Testis (tissue), 2 donors: ENCODE measurements at regions not wholly inside any gene's neighbourhood (a gene's known extent, or its start where the extent isn't known, plus 50 kb on each side); places are given as distances from the start of the nearest gene placed in this dataset.
"Not testable (repeated sequence)": the region's sequence is repeated elsewhere in the genome, so short reads cannot be mapped to it uniquely, and the experiment has no call there.

ENCODE experiments used
- DNase-seq: peaks from one replicate; pipeline ENCODE4 v3.0.0-alpha.2; 2019
- H3K27ac ChIP-seq, 2 donors: fragments of 200-600 bp; sonication (generic); one replicate each; pipeline ENCODE4 v1.5.1; 2019
- H3K27me3 ChIP-seq: fragments of 200-600 bp; sonication (generic); one replicate; pipeline ENCODE4 v1.5.1; 2019
- H3K36me3 ChIP-seq: fragments of 200-600 bp; sonication (generic); one replicate; pipeline ENCODE4 v1.5.1; 2017; ENCODE audit warnings: low read depth; ENCODE audit errors: missing control alignments
- H3K4me1 ChIP-seq: fragments of 200-600 bp; sonication (generic); one replicate; pipeline ENCODE4 v1.5.1; 2019
- H3K4me3 ChIP-seq, 2 donors: fragments of 200-600 bp; sonication (generic); one replicate each; pipeline ENCODE4 v1.5.1; 2017 to 2019
- H3K9me3 ChIP-seq: fragments of 200-600 bp; sonication (generic); one replicate; pipeline ENCODE4 v1.5.1; 2017
- POLR2A ChIP-seq: fragments of 450-650 bp; IDR thresholded peaks from one replicate; pipeline ENCODE4 v1.6.1; 2017; ENCODE audit warnings: antibody characterized with exemption, mild to moderate bottlenecking, moderate library complexity
- WGBS, 2 donors: methylation state at CpG; one replicate each; pipeline ENCODE4 v1.1.5; 2018; 5-methylcytosine and 5-hydroxymethylcytosine counted together
- intact Hi-C: fragments of 100-400 bp; cut with DNase I; formaldehyde crosslinking; loops from one replicate; pipeline ENCODE4 v1.15.1; 2023; ENCODE audit warnings: low total_unique reads
- TF ChIP-seq, protein P1 (sequence below), 3 experiments: fragments of 450-650 bp in 2 of 3; fragments of 200-600 bp in 1 of 3; sonication (generic) in 1 of 3; IDR thresholded peaks; one replicate each; pipeline ENCODE4 v1.5.1; 2016 to 2019; ENCODE audit warnings: antibody characterized with exemption in 3 of 3, mild to moderate bottlenecking in 2 of 3, moderate library complexity in 1 of 3

- WGBS, 2 donors, result 45 to 65% methylated on average over 2 of the region's 2 CpGs
- no peaks in the 10 kb centered on the region for H3K27me3 ChIP-seq
- H3K9me3 ChIP-seq, result no peaks in the 10 kb centered on the region
- no peaks in the 10 kb centered on the region for H3K4me1 ChIP-seq
- H3K4me3 ChIP-seq, result no peak overlapping the region
- intact Hi-C loops, result no loop called here
- no peaks in the 10 kb centered on the region for H3K36me3 ChIP-seq
- no peak overlapping the region for H3K27ac ChIP-seq
- TF ChIP-seq, protein P1, sequence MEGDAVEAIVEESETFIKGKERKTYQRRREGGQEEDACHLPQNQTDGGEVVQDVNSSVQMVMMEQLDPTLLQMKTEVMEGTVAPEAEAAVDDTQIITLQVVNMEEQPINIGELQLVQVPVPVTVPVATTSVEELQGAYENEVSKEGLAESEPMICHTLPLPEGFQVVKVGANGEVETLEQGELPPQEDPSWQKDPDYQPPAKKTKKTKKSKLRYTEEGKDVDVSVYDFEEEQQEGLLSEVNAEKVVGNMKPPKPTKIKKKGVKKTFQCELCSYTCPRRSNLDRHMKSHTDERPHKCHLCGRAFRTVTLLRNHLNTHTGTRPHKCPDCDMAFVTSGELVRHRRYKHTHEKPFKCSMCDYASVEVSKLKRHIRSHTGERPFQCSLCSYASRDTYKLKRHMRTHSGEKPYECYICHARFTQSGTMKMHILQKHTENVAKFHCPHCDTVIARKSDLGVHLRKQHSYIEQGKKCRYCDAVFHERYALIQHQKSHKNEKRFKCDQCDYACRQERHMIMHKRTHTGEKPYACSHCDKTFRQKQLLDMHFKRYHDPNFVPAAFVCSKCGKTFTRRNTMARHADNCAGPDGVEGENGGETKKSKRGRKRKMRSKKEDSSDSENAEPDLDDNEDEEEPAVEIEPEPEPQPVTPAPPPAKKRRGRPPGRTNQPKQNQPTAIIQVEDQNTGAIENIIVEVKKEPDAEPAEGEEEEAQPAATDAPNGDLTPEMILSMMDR (IDR thresholded peaks at IDR 0.05), result no peak
- TF ChIP-seq POLR2A, result no peak
- DNase-seq, result no peak
Measured at GRCh38 chr5:82436291-82436690, 158.1 kb upstream of the RPS23 start.

- intact Hi-C loops, result not testable (repeated sequence)
Measured at GRCh38 chr5:82434696-82435660, 156.8 kb upstream of the RPS23 start.

DNA sequence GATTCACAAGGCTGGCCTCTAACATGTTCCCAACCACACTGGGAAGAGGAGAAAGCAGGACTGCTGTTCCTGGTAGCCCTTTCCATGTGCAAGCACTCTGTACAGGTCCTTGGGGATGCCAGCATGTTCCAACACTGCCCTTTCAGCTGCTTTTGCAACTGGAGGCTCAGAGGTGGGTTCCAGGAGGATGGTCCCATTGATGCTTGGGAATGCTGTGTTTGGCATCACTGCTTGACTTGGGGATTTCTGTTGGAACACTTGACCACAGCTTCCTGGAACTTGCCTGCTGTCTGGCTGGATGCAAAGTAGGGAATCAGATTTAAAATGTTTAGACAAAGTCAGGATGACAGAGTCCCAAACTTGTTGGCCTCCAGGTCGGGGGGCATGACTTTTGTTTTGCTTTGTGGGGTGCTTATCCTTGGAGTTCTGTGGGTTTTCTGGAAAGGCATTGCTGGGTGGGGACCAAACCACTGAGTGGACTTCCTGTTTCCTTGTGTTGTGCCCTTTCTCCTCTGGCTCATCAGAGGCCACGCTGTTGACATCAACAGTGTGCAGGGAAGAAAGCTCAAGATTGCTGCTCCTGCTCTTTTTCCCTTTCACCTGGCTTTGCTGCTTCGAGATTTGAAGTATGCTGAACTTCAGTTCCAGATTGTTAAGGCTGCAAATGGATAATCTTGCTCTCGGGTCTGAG lies 148.5 kb upstream of the RPS23 start:
- intact Hi-C loops, result no loop called here
- TF ChIP-seq POLR2A, result no peak
- TF ChIP-seq, protein P1 (IDR thresholded peaks at IDR 0.05), result no peak
- H3K4me1 ChIP-seq, result peaks cover 8% of the 10 kb centered on the region
- DNase-seq, result no peak
- no peaks in the 10 kb centered on the region for H3K27me3 ChIP-seq
- WGBS, 2 donors, result 66 to 70% methylated on average over 3 to 4 of the region's 4 CpGs
- H3K27ac ChIP-seq, result no peak overlapping the region
- H3K36me3 ChIP-seq, result no peaks in the 10 kb centered on the region
- H3K4me3 ChIP-seq, result no peak overlapping the region
- H3K9me3 ChIP-seq, result no peaks in the 10 kb centered on the region

More at GRCh38 chr5:82434696-82435660, 156.8 kb upstream of the RPS23 start:
- WGBS, 2 donors, result 67 to 91% methylated on average over 25 to 29 of the region's 35 CpGs
- not testable (repeated sequence) for H3K4me3 ChIP-seq, DNase-seq, H3K36me3 ChIP-seq, H3K27me3 ChIP-seq, H3K27ac ChIP-seq, H3K4me1 ChIP-seq, H3K9me3 ChIP-seq

- H3K4me1 ChIP-seq, result peaks cover 8% of the 10 kb centered on the region
- H3K36me3 ChIP-seq, result no peaks in the 10 kb centered on the region
- no peak for DNase-seq
- 48 to 76% methylated on average over 3 of the region's 3 CpGs for WGBS, 2 donors
- H3K27me3 ChIP-seq, result no peaks in the 10 kb centered on the region
- TF ChIP-seq, protein P1 (IDR thresholded peaks at IDR 0.05), result no peak
- H3K27ac ChIP-seq, result no peak overlapping the region
- intact Hi-C loops, result no loop called here
- no peak overlapping the region for H3K4me3 ChIP-seq
- no peaks in the 10 kb centered on the region for H3K9me3 ChIP-seq
Measured at GRCh38 chr5:82425591-82425990, 147.4 kb upstream of the RPS23 start.

- TF ChIP-seq, protein P1 (IDR thresholded peaks at IDR 0.05), result no peak
- no peak for TF ChIP-seq POLR2A
Measured at GRCh38 chr5:82424211-82424610, 146.1 kb upstream of the RPS23 start.

More at GRCh38 chr5:82424211-82424610, 146.1 kb upstream of the RPS23 start:
- Histone ChIP-seq H3K27ac (no peak overlapping the region), H3K27me3 (no peaks in the 10 kb centered on the region), H3K4me3 (no peak overlapping the region), H3K4me1 (peaks cover 18% of the 10 kb centered on the region), H3K9me3 (no peaks in the 10 kb centered on the region), H3K36me3 (no peaks in the 10 kb centered on the region)
- WGBS, 2 donors, result 59% methylated on average over 3 of the region's 3 CpGs
- DNase-seq, result no peak
- intact Hi-C loops, result no loop called here
